ENCODE measurements at regions not wholly inside any gene's neighbourhood (a gene's known extent, or its start where the extent isn't known, plus 50 kb on each side); places are given as distances from the start of the nearest gene placed in this dataset.

DNA sequence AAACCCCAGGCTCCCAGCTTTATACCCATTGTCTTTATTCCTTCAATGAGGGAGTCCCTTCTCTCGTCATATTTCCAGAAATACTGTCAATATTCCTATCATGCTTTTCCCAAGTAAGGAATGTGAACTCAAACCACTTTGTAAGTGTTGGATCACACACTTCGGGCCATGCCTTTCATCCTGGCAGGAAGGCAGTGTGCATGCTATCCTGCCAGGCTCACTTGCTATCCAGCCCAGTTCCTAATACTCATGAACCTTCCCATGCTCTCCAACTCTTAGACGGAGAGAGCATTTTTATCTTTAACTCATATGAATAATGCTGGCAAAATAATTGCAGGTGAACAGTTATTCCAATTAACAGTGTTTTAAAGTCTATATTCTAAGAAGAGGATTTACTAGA, 639.9 kb upstream of the ACO1 start:
- no peak overlapping the region for H3K27ac Mint-ChIP-seq (ENCODE audit: unreplicated experiment)
- H3K36me3 Mint-ChIP-seq (ENCODE audit: insufficient read depth, unreplicated experiment) = no peaks in the 10 kb centered on the region
- H3K36me3 ChIP-seq (ENCODE audit: control insufficient read depth, insufficient read depth, low read length) = no peaks in the 10 kb centered on the region
- no TSS peak for BruUV-seq (replicated peaks)
- H3K27me3 ChIP-seq (replicated peaks; ENCODE audit: control insufficient read depth, insufficient read depth, low read length) = no peaks in the 10 kb centered on the region
- TF ChIP-seq, protein P1, sequence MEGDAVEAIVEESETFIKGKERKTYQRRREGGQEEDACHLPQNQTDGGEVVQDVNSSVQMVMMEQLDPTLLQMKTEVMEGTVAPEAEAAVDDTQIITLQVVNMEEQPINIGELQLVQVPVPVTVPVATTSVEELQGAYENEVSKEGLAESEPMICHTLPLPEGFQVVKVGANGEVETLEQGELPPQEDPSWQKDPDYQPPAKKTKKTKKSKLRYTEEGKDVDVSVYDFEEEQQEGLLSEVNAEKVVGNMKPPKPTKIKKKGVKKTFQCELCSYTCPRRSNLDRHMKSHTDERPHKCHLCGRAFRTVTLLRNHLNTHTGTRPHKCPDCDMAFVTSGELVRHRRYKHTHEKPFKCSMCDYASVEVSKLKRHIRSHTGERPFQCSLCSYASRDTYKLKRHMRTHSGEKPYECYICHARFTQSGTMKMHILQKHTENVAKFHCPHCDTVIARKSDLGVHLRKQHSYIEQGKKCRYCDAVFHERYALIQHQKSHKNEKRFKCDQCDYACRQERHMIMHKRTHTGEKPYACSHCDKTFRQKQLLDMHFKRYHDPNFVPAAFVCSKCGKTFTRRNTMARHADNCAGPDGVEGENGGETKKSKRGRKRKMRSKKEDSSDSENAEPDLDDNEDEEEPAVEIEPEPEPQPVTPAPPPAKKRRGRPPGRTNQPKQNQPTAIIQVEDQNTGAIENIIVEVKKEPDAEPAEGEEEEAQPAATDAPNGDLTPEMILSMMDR (IDR thresholded peaks at IDR 0.05; ENCODE audit: insufficient read depth in 1 of 2, low read depth in 1 of 2, low read length in 1 of 2, severe bottlenecking in 1 of 2, unreplicated experiment in 1 of 2) = no peak
- intact Hi-C loops (cut with micrococcal nuclease; ENCODE audit: unreplicated experiment) = no loop called here
- ChIA-PET POLR2A (no interaction called here), CTCF (no interaction called here)
- H3K9me3 Mint-ChIP-seq (ENCODE audit: unreplicated experiment) = no peaks in the 10 kb centered on the region
- no peak for DNase-seq
- no peaks in the 10 kb centered on the region for H3K9me3 ChIP-seq
- no peak overlapping the region for H3K4me3 ChIP-seq (ENCODE audit: low read depth, low read length)
- H3K27me3 Mint-ChIP-seq (ENCODE audit: insufficient read depth, unreplicated experiment) = no peaks in the 10 kb centered on the region
- H3K4me1 ChIP-seq = no peaks in the 10 kb centered on the region
- no peaks in the 10 kb centered on the region for H3K4me1 Mint-ChIP-seq (ENCODE audit: low read depth, unreplicated experiment)
- no peak overlapping the region for H3K4me3 Mint-ChIP-seq (ENCODE audit: unreplicated experiment)

DNA sequence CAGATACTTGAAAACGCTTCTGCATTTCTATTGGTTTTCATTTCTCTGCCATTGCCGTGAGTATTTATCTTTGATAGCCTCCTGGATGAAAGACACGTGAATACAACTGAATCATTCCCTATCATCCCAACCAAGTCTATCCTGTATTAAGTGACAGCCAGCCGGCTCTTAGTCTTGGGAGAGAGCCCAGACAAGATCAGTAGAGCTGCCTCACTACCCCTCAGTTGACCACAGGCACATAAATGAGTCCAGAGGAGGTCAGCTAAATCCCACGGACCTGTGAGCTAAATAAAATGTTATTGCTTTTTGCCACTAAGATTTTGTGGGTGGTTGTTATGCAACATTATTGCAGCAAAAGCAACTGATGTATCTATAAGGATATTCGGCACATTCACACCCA, 639.0 kb upstream of the ACO1 start:
- H3K4me3 ChIP-seq (ENCODE audit: low read depth, low read length) = no peak overlapping the region
- no peaks in the 10 kb centered on the region for H3K36me3 ChIP-seq (ENCODE audit: control insufficient read depth, insufficient read depth, low read length)
- no peak for DNase-seq
- no TSS peak for BruUV-seq (replicated peaks)
- Mint-ChIP-seq H3K4me3 (ENCODE audit: unreplicated experiment) (no peak overlapping the region), H3K4me1 (ENCODE audit: low read depth, unreplicated experiment) (no peaks in the 10 kb centered on the region), H3K27ac (ENCODE audit: unreplicated experiment) (no peak overlapping the region), H3K9me3 (ENCODE audit: unreplicated experiment) (no peaks in the 10 kb centered on the region), H3K27me3 (ENCODE audit: insufficient read depth, unreplicated experiment) (no peaks in the 10 kb centered on the region), H3K36me3 (ENCODE audit: insufficient read depth, unreplicated experiment) (no peaks in the 10 kb centered on the region)
- no peaks in the 10 kb centered on the region for H3K27me3 ChIP-seq (replicated peaks; ENCODE audit: control insufficient read depth, insufficient read depth, low read length)
- POLR2A ChIA-PET = no interaction called here
- no peaks in the 10 kb centered on the region for H3K9me3 ChIP-seq
- intact Hi-C loops (cut with micrococcal nuclease; ENCODE audit: unreplicated experiment) = no loop called here
- no peaks in the 10 kb centered on the region for H3K4me1 ChIP-seq
- TF ChIP-seq, protein P1 (IDR thresholded peaks at IDR 0.05; ENCODE audit: insufficient read depth in 1 of 2, low read depth in 1 of 2, low read length in 1 of 2, severe bottlenecking in 1 of 2, unreplicated experiment in 1 of 2) = no peak
- CTCF ChIA-PET = no interaction called here

DNA sequence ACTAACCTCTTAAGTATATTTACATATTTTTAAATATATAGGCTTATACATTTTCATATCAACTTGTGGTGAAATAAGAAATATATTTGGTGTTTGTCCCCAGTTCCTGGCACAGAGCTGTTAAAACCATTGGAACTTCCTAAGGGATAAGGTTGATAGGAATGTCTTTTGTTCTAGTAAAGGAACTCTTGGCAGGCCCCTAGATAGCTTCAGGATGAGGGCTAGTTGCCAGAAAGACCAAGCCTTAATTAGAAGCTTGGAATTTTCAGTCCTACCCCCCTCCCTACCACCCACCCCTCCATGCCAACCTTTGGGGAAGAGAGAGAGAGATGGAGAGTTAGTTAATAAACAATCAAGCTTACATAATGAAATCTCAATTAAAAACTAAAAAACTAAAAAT, 638.6 kb upstream of the ACO1 start:
- TF ChIP-seq, protein P1 (IDR thresholded peaks at IDR 0.05; ENCODE audit: insufficient read depth in 1 of 2, low read depth in 1 of 2, low read length in 1 of 2, severe bottlenecking in 1 of 2, unreplicated experiment in 1 of 2) = no peak
- DNase-seq = no peak
- intact Hi-C loops (cut with micrococcal nuclease; ENCODE audit: unreplicated experiment) = no loop called here
- CTCF ChIA-PET = no interaction called here
- BruUV-seq (replicated peaks) = no TSS peak
- Mint-ChIP-seq H3K27me3 (ENCODE audit: insufficient read depth, unreplicated experiment) (no peaks in the 10 kb centered on the region), H3K27ac (ENCODE audit: unreplicated experiment) (no peak overlapping the region), H3K4me3 (ENCODE audit: unreplicated experiment) (no peak overlapping the region), H3K9me3 (ENCODE audit: unreplicated experiment) (no peaks in the 10 kb centered on the region), H3K4me1 (ENCODE audit: low read depth, unreplicated experiment) (no peaks in the 10 kb centered on the region), H3K36me3 (ENCODE audit: insufficient read depth, unreplicated experiment) (no peaks in the 10 kb centered on the region)
- H3K4me1 ChIP-seq = no peaks in the 10 kb centered on the region
- no peaks in the 10 kb centered on the region for H3K27me3 ChIP-seq (replicated peaks; ENCODE audit: control insufficient read depth, insufficient read depth, low read length)
- no peak overlapping the region for H3K4me3 ChIP-seq (ENCODE audit: low read depth, low read length)
- POLR2A ChIA-PET = no interaction called here
- no peaks in the 10 kb centered on the region for H3K9me3 ChIP-seq
- no peaks in the 10 kb centered on the region for H3K36me3 ChIP-seq (ENCODE audit: control insufficient read depth, insufficient read depth, low read length)
